ENCODE measurements at regions not wholly inside any gene's neighbourhood (a gene's known extent, or its start where the extent isn't known, plus 50 kb on each side); places are given as distances from the start of the nearest gene placed in this dataset.

GRCh38 chr2:100216015-100216414 lies 73.6 kb upstream of the AFF3 start:
- in situ Hi-C loops (cut with HindIII; ENCODE audit: low pct_unique_long_range_greater_than_20kb, low sequenced_read_pairs) (no loop called here), intact Hi-C loops (cut with micrococcal nuclease; ENCODE audit: unreplicated experiment) (no loop called here)
- ATAC-seq = no peak
- CTCF ChIA-PET = no interaction called here
- H3K27ac ChIP-seq (ENCODE audit: low read length) = no peak overlapping the region
- H3K4me1 ChIP-seq (ENCODE audit: control insufficient read depth, insufficient read depth, low read length) = no peaks in the 10 kb centered on the region
- TF ChIP-seq REST (IDR thresholded peaks at IDR 0.05; ENCODE audit: insufficient read depth in 1 of 2, low read depth in 2 of 2, low read length in 1 of 2) = no peak
- no peak for TF ChIP-seq CTCF (IDR thresholded peaks at IDR 0.05)
- no peak for TF ChIP-seq POLR2AphosphoS5 (IDR thresholded peaks at IDR 0.05; ENCODE audit: low read depth, low read length)
- no peak for TF ChIP-seq TCF7L2 (IDR thresholded peaks at IDR 0.05; ENCODE audit: low read depth, low read length)
- TF ChIP-seq SIN3A (IDR thresholded peaks at IDR 0.05; ENCODE audit: borderline replicate concordance, insufficient read depth, low read depth, low read length) = no peak
- POLR2A ChIA-PET = no interaction called here
- H3K9me3 ChIP-seq (ENCODE audit: control insufficient read depth, insufficient read depth, low read depth, low read length) = no peaks in the 10 kb centered on the region
- H3K27me3 ChIP-seq (ENCODE audit: control insufficient read depth, insufficient read depth, low read length) = no peaks in the 10 kb centered on the region
- H3K4me3 ChIP-seq (ENCODE audit: low read depth in 2 of 2, low read length in 2 of 2) = no peak overlapping the region
- BruUV-seq (replicated peaks) = no TSS peak
- no peaks in the 10 kb centered on the region for H3K36me3 ChIP-seq (ENCODE audit: control insufficient read depth, insufficient read depth, low read length)
- DNase-seq (ENCODE audit: low read depth, low spot score) = no peak

GRCh38 chr2:100215371-100215770 lies 73.0 kb upstream of the AFF3 start:
- ChIA-PET CTCF (no interaction called here), POLR2A (no interaction called here)
- no peak for ATAC-seq
- BruUV-seq (replicated peaks) = no TSS peak
- Histone ChIP-seq H3K9me3 (ENCODE audit: control insufficient read depth, insufficient read depth, low read depth, low read length) (no peaks in the 10 kb centered on the region), H3K27me3 (ENCODE audit: control insufficient read depth, insufficient read depth, low read length) (no peaks in the 10 kb centered on the region), H3K4me3 (ENCODE audit: low read depth in 2 of 2, low read length in 2 of 2) (no peak overlapping the region), H3K4me1 (ENCODE audit: control insufficient read depth, insufficient read depth, low read length) (no peaks in the 10 kb centered on the region), H3K27ac (ENCODE audit: low read length) (no peak overlapping the region), H3K36me3 (ENCODE audit: control insufficient read depth, insufficient read depth, low read length) (no peaks in the 10 kb centered on the region)
- no peak for TF ChIP-seq SIN3A (IDR thresholded peaks at IDR 0.05; ENCODE audit: borderline replicate concordance, insufficient read depth, low read depth, low read length)
- TF ChIP-seq CTCF (IDR thresholded peaks at IDR 0.05) = no peak
- TF ChIP-seq REST (IDR thresholded peaks at IDR 0.05; ENCODE audit: insufficient read depth in 1 of 2, low read depth in 2 of 2, low read length in 1 of 2) = no peak
- TF ChIP-seq TCF7L2 (IDR thresholded peaks at IDR 0.05; ENCODE audit: low read depth, low read length) = no peak
- TF ChIP-seq POLR2AphosphoS5 (IDR thresholded peaks at IDR 0.05; ENCODE audit: low read depth, low read length) = no peak
- in situ Hi-C loops (cut with HindIII; ENCODE audit: low pct_unique_long_range_greater_than_20kb, low sequenced_read_pairs) (no loop called here), intact Hi-C loops (cut with micrococcal nuclease; ENCODE audit: unreplicated experiment) (no loop called here)
- DNase-seq (ENCODE audit: low read depth, low spot score) = no peak

Data from Panc1 (cell line).